ENCODE measurements at regions not wholly inside any gene's neighbourhood (a gene's known extent, or its start where the extent isn't known, plus 50 kb on each side); places are given as distances from the start of the nearest gene placed in this dataset.

- ChIA-PET POLR2A (interaction anchor here (1.0 kb wide), 1 partner anchor 10 kb away, joined by 4 read pairs; no protein-coding TSS in a partner anchor), CTCF (interaction anchor here (1.7 kb wide), 1 partner anchor 77 kb away, joined by 5 read pairs; no protein-coding TSS in a partner anchor)
- TF ChIP-seq FOXA1 (IDR thresholded peaks at IDR 0.05) (no peak), ARNT (IDR thresholded peaks at IDR 0.05) (no peak), SUZ12 (IDR thresholded peaks at IDR 0.05) (no peak), SP1 (IDR thresholded peaks at IDR 0.05) (no peak), ELF4 (IDR thresholded peaks at IDR 0.05) (no peak), PKNOX1 (IDR thresholded peaks at IDR 0.05) (no peak), L3MBTL2 (conservative IDR thresholded peaks at IDR 0.05) (no peak), FOXM1 (IDR thresholded peaks at IDR 0.05; ENCODE audit: borderline replicate concordance) (no peak), LEF1 (IDR thresholded peaks at IDR 0.05; ENCODE audit: borderline replicate concordance) (no peak), ZNF384 (IDR thresholded peaks at IDR 0.05) (no peak), TARDBP (IDR thresholded peaks at IDR 0.05) (no peak), HDGF (IDR thresholded peaks at IDR 0.05; ENCODE audit: borderline replicate concordance) (no peak), FOXK2 (IDR thresholded peaks at IDR 0.05) (no peak)
- no peak for DNase-seq (ENCODE audit: extremely low spot score)
Observed at GRCh38 chr14:61219256-61219655, 61.9 kb downstream of the TMEM30B start.

- ChIA-PET POLR2A (interaction anchor here (1.0 kb wide), 1 partner anchor 9 kb away, joined by 4 read pairs; no protein-coding TSS in a partner anchor), CTCF (interaction anchor here (0.6 to 1.7 kb wide), 2 partner anchors 78 to 558 kb away, joined by 5 read pairs; no protein-coding TSS in a partner anchor)
- no peak for TF ChIP-seq TARDBP (IDR thresholded peaks at IDR 0.05)
- TF ChIP-seq PKNOX1 (IDR thresholded peaks at IDR 0.05): no peak
- no peak for TF ChIP-seq SP1 (IDR thresholded peaks at IDR 0.05)
- no peak for TF ChIP-seq ELF4 (IDR thresholded peaks at IDR 0.05)
- no peak for TF ChIP-seq LEF1 (IDR thresholded peaks at IDR 0.05; ENCODE audit: borderline replicate concordance)
- TF ChIP-seq BHLHE40 (IDR thresholded peaks at IDR 0.05; ENCODE audit: borderline replicate concordance): no peak
- TF ChIP-seq HDGF (IDR thresholded peaks at IDR 0.05; ENCODE audit: borderline replicate concordance): no peak
- no peak for TF ChIP-seq ARNT (IDR thresholded peaks at IDR 0.05)
- no peak for TF ChIP-seq ZNF384 (IDR thresholded peaks at IDR 0.05)
- no peak for TF ChIP-seq L3MBTL2 (conservative IDR thresholded peaks at IDR 0.05)
- no peak for TF ChIP-seq FOXK2 (IDR thresholded peaks at IDR 0.05)
- DNase-seq (ENCODE audit: extremely low spot score): no peak
Observed at GRCh38 chr14:61218767-61219166, 62.4 kb downstream of the TMEM30B start.

GRCh38 chr14:61218157-61218556, 63.0 kb downstream of the TMEM30B start:
- POLR2A ChIA-PET: interaction anchor here (1.0 kb wide), 1 partner anchor 9 kb away, joined by 4 read pairs; no protein-coding TSS in a partner anchor
- DNase-seq (ENCODE audit: extremely low spot score): no peak
- CTCF ChIA-PET: interaction anchor here (0.6 to 1.7 kb wide), 3 partner anchors 78 to 936 kb away, joined by 3 to 5 read pairs (median 5); no protein-coding TSS in a partner anchor
- TF ChIP-seq BHLHE40 (IDR thresholded peaks at IDR 0.05; ENCODE audit: borderline replicate concordance): no peak
- no peak for TF ChIP-seq LEF1 (IDR thresholded peaks at IDR 0.05; ENCODE audit: borderline replicate concordance)
- no peak for TF ChIP-seq FOXM1 (IDR thresholded peaks at IDR 0.05; ENCODE audit: borderline replicate concordance)
- no peak for TF ChIP-seq SUZ12 (IDR thresholded peaks at IDR 0.05)
- no peak for TF ChIP-seq CTBP1 (IDR thresholded peaks at IDR 0.05; ENCODE audit: borderline replicate concordance)
- TF ChIP-seq HDGF (IDR thresholded peaks at IDR 0.05; ENCODE audit: borderline replicate concordance): no peak
- TF ChIP-seq SP1 (IDR thresholded peaks at IDR 0.05): no peak
- no peak for TF ChIP-seq ELF4 (IDR thresholded peaks at IDR 0.05)
- no peak for TF ChIP-seq ZNF384 (IDR thresholded peaks at IDR 0.05)
- TF ChIP-seq TARDBP (IDR thresholded peaks at IDR 0.05): no peak
- no peak for TF ChIP-seq PKNOX1 (IDR thresholded peaks at IDR 0.05)
- TF ChIP-seq L3MBTL2 (conservative IDR thresholded peaks at IDR 0.05): no peak
- no peak for TF ChIP-seq NFRKB (IDR thresholded peaks at IDR 0.05)
- no peak for TF ChIP-seq FOXA1 (IDR thresholded peaks at IDR 0.05)
- no peak for TF ChIP-seq ARNT (IDR thresholded peaks at IDR 0.05)
- no peak for TF ChIP-seq FOXK2 (IDR thresholded peaks at IDR 0.05)

GRCh38 chr14:61217516-61217915, 63.6 kb downstream of the TMEM30B start:
- ChIA-PET CTCF (interaction anchor here (0.6 to 0.9 kb wide), 3 partner anchors 12 to 937 kb away, joined by 3 read pairs; no protein-coding TSS in a partner anchor), POLR2A (no interaction called here)
- TF ChIP-seq ZNF384 (IDR thresholded peaks at IDR 0.05) (no peak), L3MBTL2 (conservative IDR thresholded peaks at IDR 0.05) (no peak), TARDBP (IDR thresholded peaks at IDR 0.05) (no peak), NFRKB (IDR thresholded peaks at IDR 0.05) (no peak), HDGF (IDR thresholded peaks at IDR 0.05; ENCODE audit: borderline replicate concordance) (no peak), FOXA1 (IDR thresholded peaks at IDR 0.05) (no peak), SUZ12 (IDR thresholded peaks at IDR 0.05) (no peak)

GRCh38 chr14:61215222-61216020, 65.7 kb downstream of the TMEM30B start:
- TF ChIP-seq FOXM1 (IDR thresholded peaks at IDR 0.05; ENCODE audit: borderline replicate concordance) (no peak), TARDBP (IDR thresholded peaks at IDR 0.05) (no peak), HDGF (IDR thresholded peaks at IDR 0.05; ENCODE audit: borderline replicate concordance) (no peak), PKNOX1 (IDR thresholded peaks at IDR 0.05) (no peak), ARNT (IDR thresholded peaks at IDR 0.05) (no peak), NFRKB (IDR thresholded peaks at IDR 0.05) (no peak), LEF1 (IDR thresholded peaks at IDR 0.05; ENCODE audit: borderline replicate concordance) (no peak), FOXA1 (IDR thresholded peaks at IDR 0.05) (no peak), CTBP1 (IDR thresholded peaks at IDR 0.05; ENCODE audit: borderline replicate concordance) (no peak), L3MBTL2 (conservative IDR thresholded peaks at IDR 0.05) (no peak), FOXK2 (IDR thresholded peaks at IDR 0.05) (no peak), ZNF384 (IDR thresholded peaks at IDR 0.05) (no peak), SUZ12 (IDR thresholded peaks at IDR 0.05) (no peak), BHLHE40 (IDR thresholded peaks at IDR 0.05; ENCODE audit: borderline replicate concordance) (no peak), ELF4 (IDR thresholded peaks at IDR 0.05) (no peak), SP1 (IDR thresholded peaks at IDR 0.05) (no peak)
- DNase-seq (ENCODE audit: extremely low spot score): no peak
- CTCF ChIA-PET: interaction anchor here (0.5 to 0.6 kb wide), 3 partner anchors 70 to 192 kb away, joined by 3 to 4 read pairs (median 3); no protein-coding TSS in a partner anchor
- POLR2A ChIA-PET: no interaction called here

More at GRCh38 chr14:61217516-61217915, 63.6 kb downstream of the TMEM30B start:
- no peak for DNase-seq (ENCODE audit: extremely low spot score)

All from HEK293T (cell line).